ENCODE measurements at regions not wholly inside any gene's neighbourhood (a gene's known extent, or its start where the extent isn't known, plus 50 kb on each side); places are given as distances from the start of the nearest gene placed in this dataset.

DNA sequence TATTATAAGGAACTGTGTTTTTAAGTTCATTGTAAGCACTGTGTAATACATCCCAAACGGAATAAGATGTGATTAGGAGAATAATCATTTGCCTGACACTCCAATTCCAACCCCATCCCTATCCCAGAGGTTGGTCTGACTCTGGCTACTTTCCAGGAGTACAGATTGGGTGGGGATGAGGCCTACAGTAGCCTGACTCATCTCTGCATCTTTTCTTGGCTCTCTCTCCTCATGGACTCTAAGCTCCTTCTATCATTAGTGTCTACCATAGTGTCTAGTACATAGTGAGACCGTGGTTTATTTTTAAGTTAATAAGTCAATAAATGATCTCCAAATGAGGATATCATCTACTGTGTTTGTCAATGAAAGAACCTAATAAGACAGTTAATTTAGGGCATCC, 92.2 kb upstream of the CNKSR3 start:
- TF ChIP-seq POLR2A (IDR thresholded peaks at IDR 0.05) (no peak), CTCF (IDR thresholded peaks at IDR 0.05) (no peak)
